Colonic mucosa (tissue), 4 donors: ENCODE measurements at regions not wholly inside any gene's neighbourhood (a gene's known extent, or its start where the extent isn't known, plus 50 kb on each side); places are given as distances from the start of the nearest gene placed in this dataset.

ENCODE experiments used
- DNase-seq: peaks from one replicate; pipeline ENCODE4 v3.0.0-alpha.2; 2020
- H3K27ac ChIP-seq: fragments of 200-600 bp; one replicate; pipeline ENCODE4 v1.8.0; 2021
- H3K27me3 ChIP-seq: fragments of 200-600 bp; one replicate; pipeline ENCODE4 v1.8.0; 2021
- H3K36me3 ChIP-seq: fragments of 200-600 bp; one replicate; pipeline ENCODE4 v1.8.0; 2021
- H3K4me1 ChIP-seq: fragments of 200-600 bp; one replicate; pipeline ENCODE4 v1.8.0; 2021; ENCODE audit warnings: mild to moderate bottlenecking
- H3K4me3 ChIP-seq: fragments of 200-600 bp; one replicate; pipeline ENCODE4 v1.8.0; 2021
- H3K9ac ChIP-seq, 2 donors: one replicate each; pipeline ENCODE4 v1.7.0; 2013; ENCODE audit warnings: control low read depth in 2 of 2, low read depth in 2 of 2, low read length in 2 of 2
- H3K9me3 ChIP-seq: fragments of 200-600 bp; one replicate; pipeline ENCODE4 v1.8.0; 2021
- intact Hi-C: fragments of 100-400 bp; cut with DNase I; formaldehyde crosslinking; loops from one replicate; pipeline ENCODE4 v1.14.1; 2022
- TF ChIP-seq, protein P1 (sequence below): fragments of 200-600 bp; IDR thresholded peaks from one replicate; pipeline ENCODE4 v1.8.0; 2022; ENCODE audit warnings: antibody characterized with exemption, mild to moderate bottlenecking
- donor health status: healthy.
- donor health status: DM: no; HTN: no; CAD: no.
- donor health status: DM: no; HTN: no; CAD: no.

DNA sequence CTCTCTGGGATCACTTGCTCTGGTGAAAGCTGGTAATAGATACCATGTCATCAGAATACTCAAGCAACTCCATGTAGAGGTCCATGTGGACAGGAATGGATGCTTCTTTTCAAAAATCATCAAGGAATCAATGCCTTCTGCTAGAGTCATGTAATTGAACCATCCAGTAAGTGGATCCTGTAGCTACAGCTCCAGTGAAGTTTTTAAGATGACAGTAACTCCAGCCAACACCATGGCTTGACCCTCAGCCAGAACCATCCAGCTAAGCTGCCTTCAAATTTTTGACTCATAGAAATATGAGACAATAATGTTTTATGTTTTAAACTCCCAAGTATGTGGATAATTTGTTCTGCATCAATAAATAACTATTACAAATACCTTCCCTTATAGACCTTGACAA is 923.7 kb downstream of the EPHA3 start:
- H3K27ac ChIP-seq, result no peak overlapping the region

DNA sequence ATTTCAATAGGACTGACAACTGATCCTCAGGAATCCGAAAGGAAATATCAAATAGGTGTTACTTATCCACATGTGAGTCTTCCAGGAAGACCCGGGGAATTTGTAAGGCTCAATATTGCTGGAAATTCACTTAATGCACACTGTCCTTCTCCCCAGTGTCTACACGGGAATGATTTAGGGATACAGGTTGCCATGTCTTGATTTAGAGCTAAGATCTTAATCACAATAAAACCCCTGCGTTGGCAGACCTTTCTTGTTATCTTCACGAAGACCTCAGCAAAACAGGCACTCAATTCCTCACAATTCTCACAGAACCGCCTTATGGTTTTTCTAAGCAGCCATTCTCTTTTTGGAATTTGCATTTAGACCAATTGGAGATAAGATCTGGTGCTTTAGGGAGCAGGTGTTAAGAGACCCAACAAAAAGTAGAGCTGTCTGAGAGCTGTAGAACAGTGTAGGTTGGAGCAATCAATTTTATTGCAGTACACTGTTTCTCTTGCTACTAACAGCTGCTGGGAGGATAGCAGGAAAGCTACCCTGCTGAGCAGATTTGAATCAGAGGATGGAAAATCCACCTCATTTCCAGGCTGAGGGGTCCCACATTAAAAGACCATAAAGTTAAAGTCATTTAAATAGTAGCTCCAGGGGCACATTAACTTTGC is 925.7 kb downstream of the EPHA3 start:
- Histone ChIP-seq H3K9me3 (no peaks in the 10 kb centered on the region), H3K27me3 (no peaks in the 10 kb centered on the region), H3K4me1 (no peaks in the 10 kb centered on the region), H3K4me3 (no peak overlapping the region), H3K27ac (no peak overlapping the region), H3K9ac (no peak overlapping the region), H3K36me3 (no peaks in the 10 kb centered on the region)
- no peak for DNase-seq
- TF ChIP-seq, protein P1, sequence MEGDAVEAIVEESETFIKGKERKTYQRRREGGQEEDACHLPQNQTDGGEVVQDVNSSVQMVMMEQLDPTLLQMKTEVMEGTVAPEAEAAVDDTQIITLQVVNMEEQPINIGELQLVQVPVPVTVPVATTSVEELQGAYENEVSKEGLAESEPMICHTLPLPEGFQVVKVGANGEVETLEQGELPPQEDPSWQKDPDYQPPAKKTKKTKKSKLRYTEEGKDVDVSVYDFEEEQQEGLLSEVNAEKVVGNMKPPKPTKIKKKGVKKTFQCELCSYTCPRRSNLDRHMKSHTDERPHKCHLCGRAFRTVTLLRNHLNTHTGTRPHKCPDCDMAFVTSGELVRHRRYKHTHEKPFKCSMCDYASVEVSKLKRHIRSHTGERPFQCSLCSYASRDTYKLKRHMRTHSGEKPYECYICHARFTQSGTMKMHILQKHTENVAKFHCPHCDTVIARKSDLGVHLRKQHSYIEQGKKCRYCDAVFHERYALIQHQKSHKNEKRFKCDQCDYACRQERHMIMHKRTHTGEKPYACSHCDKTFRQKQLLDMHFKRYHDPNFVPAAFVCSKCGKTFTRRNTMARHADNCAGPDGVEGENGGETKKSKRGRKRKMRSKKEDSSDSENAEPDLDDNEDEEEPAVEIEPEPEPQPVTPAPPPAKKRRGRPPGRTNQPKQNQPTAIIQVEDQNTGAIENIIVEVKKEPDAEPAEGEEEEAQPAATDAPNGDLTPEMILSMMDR, result no peak
- intact Hi-C loops, result no loop called here

More for the DNA sequence above, 923.7 kb downstream of the EPHA3 start:
- Histone ChIP-seq H3K9me3 (no peaks in the 10 kb centered on the region), H3K27me3 (no peaks in the 10 kb centered on the region), H3K9ac (no peak overlapping the region), H3K36me3 (no peaks in the 10 kb centered on the region), H3K4me1 (no peaks in the 10 kb centered on the region), H3K4me3 (no peak overlapping the region)
- no peak for DNase-seq
- TF ChIP-seq, protein P1, result no peak
- intact Hi-C loops, result no loop called here

DNA sequence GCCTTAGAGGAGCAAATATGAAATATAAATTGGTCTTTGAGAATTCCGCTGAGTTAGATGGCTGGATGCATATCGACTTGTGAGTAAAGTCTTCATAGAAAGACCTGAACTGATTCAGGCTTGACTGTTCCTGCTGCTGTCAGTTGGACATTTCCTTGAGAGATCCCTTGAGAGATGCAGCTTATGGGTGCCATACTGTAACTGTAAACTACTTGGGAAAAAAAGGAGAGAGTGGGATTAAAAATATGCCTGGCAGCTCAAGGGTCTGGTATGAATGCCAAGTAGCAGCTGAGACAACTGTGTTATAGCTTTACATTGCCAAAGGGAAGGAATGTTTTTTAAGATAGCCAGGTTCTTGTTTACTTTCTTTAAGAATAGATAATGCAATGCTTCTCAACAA is 926.6 kb downstream of the EPHA3 start:
- no peak overlapping the region for H3K4me3 ChIP-seq
- no peaks in the 10 kb centered on the region for H3K36me3 ChIP-seq
- intact Hi-C loops, result no loop called here
- no peaks in the 10 kb centered on the region for H3K27me3 ChIP-seq
- no peak for DNase-seq
- H3K9ac ChIP-seq, result no peak overlapping the region
- TF ChIP-seq, protein P1, result no peak
- no peak overlapping the region for H3K27ac ChIP-seq
- H3K9me3 ChIP-seq, result no peaks in the 10 kb centered on the region
- H3K4me1 ChIP-seq, result no peaks in the 10 kb centered on the region

DNA sequence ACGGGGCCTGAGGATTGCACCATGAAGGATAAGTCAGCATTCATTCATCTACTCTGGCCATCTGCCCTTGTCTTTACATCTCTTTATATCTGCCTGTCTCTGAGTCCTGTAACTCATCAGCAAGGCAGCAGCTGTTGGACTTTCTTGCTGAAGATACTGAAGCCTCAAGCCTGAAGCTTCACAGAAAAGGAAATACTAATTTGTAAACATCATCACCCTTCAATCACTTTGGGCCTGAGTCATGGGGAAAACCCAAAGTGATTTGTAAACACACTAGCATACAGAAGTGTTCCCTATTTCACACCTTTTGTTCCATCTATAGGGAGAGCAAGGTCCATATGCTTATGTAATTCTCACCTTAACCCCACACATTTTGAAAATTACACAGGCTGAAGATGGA is 928.2 kb downstream of the EPHA3 start:
- Histone ChIP-seq H3K4me1 (no peaks in the 10 kb centered on the region), H3K9me3 (no peaks in the 10 kb centered on the region), H3K27me3 (no peaks in the 10 kb centered on the region), H3K4me3 (no peak overlapping the region), H3K36me3 (no peaks in the 10 kb centered on the region), H3K27ac (no peak overlapping the region), H3K9ac (no peak overlapping the region)
- TF ChIP-seq, protein P1, result no peak
- intact Hi-C loops, result no loop called here
- no peak for DNase-seq

DNA sequence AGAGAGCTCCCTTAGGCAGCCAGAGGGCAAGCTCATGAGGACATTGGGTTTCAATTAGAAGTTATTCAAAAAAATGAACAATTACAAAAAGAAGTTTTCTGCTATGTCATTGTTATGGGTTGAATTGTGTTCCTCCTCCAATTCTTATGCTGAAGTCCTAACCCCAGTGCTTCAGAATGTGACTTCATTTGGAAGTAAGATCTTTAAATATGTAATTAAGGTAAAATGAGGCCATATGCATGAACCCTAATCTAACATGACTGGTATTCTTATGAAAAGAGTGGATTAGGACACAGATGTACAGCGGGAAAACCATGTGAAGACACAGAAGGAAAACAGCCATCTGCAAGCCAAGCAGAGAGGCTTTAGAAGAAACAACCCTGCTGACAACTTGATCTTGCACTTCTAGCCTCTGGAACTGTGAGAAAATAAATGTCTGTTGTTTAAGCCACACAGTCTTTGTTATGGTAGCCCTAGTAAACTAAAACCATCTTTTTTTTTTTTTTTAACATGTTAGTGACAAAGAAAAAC is 929.6 kb downstream of the EPHA3 start:
- Histone ChIP-seq H3K27ac (no peak overlapping the region), H3K9me3 (no peaks in the 10 kb centered on the region), H3K4me1 (no peaks in the 10 kb centered on the region), H3K9ac (no peak overlapping the region), H3K36me3 (no peaks in the 10 kb centered on the region), H3K27me3 (no peaks in the 10 kb centered on the region), H3K4me3 (no peak overlapping the region)
- intact Hi-C loops, result no loop called here
- DNase-seq, result no peak
- TF ChIP-seq, protein P1, result no peak
